Ovary (tissue), 3 donors: ENCODE measurements at regions not wholly inside any gene's neighbourhood (a gene's known extent, or its start where the extent isn't known, plus 50 kb on each side); places are given as distances from the start of the nearest gene placed in this dataset.

Source experiments
- CTCF ChIP-seq, 3 donors: fragments of 450-650 bp in 2 of 3; fragments of 200-600 bp in 1 of 3; IDR thresholded peaks; one replicate each; pipeline versions ENCODE4 v1.5.1 to v1.8.0; 2016 to 2022; ENCODE audit warnings: antibody characterized with exemption in 3 of 3, mild to moderate bottlenecking in 1 of 3
- EP300 ChIP-seq: sonication (generic); formaldehyde crosslinking; IDR thresholded peaks from one replicate; pipeline ENCODE4 v1.6.1; 2017; ENCODE audit warnings: antibody characterized with exemption
- POLR2A ChIP-seq: fragments of 450-650 bp; IDR thresholded peaks from one replicate; pipeline ENCODE4 v1.6.1; 2017; ENCODE audit warnings: antibody characterized with exemption, mild to moderate bottlenecking, moderate library complexity
- donor health status: DM: no; HTN: no; CAD: no.

- TF ChIP-seq POLR2A: no peak
- TF ChIP-seq CTCF (IDR thresholded peaks at IDR 0.05): peak in 1 of 3 donors; percentile 21
- no peak for TF ChIP-seq EP300
Measured at GRCh38 chr10:27360581-27361172, 120.1 kb upstream of the ACBD5 start.
